HG02970 (cell line): ENCODE measurements at regions not wholly inside any gene's neighbourhood (a gene's known extent, or its start where the extent isn't known, plus 50 kb on each side); places are given as distances from the start of the nearest gene placed in this dataset.
"Not testable (repeated sequence)": the region's sequence is repeated elsewhere in the genome, so short reads cannot be mapped to it uniquely, and the experiment has no call there.

Source experiments
- ATAC-seq: cut with Tn5 transposase; IDR thresholded peaks from one replicate; pipeline ENCODE4 v1.9.1; 2021; ENCODE audit warnings: mild to moderate bottlenecking, moderate library complexity, moderate number of reproducible peaks; ENCODE audit not compliant: unreplicated experiment, low FRiP score

DNA sequence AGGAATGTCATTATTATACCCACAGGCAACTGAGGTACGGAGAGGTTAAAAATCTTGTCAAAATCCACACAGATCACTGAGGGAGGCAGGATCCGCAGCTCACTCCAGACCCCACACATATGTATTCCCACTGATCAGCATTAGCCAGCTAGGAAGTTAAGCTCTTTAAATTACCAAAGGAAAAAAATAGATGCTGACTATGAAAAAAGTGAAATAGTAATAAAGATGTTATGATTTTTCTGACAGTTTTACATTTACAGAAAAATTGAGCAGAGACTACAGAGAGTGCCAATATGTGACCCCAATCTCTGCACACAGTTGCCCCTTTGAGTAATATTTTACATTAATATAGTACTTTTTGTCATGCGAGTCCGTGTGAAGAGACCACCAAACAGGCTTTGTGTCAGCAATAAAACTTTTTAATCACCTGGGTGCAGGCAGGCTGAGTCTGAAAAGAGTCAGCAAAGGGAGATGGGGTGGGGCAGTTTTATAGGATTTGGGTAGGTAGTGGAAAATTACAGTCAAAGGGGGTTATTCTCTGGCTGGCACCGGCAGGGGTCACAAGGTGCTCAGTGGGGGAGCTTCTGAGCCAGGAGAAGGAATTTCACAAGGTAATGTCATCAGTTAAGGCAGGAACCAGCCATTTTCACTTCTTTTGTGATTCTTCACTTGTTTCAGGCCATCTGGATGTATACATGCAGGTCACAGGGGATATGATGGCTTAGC, 61.9 kb upstream of the NAA35 start:
- ATAC-seq, result not testable (repeated sequence)

DNA sequence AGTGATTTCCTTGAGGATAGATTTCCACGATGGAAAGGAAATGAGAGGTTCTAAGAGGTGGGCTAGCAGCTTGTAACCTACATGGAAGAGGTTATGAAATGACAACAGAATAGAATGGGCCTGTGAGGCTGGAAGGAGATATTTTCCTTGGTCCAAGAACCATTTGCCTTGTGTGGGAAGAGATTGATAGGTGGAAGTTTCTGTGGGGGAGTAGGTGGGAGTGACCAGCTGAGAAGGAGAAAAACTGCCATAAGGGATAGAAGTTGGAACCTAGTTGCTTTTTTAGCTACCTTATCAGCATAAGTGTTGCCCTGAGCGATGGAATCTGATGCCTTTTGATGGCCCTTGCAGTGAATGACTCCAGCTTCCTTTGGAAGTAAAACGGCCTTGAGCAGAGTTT, 60.4 kb upstream of the NAA35 start:
- not testable (repeated sequence) for ATAC-seq

DNA sequence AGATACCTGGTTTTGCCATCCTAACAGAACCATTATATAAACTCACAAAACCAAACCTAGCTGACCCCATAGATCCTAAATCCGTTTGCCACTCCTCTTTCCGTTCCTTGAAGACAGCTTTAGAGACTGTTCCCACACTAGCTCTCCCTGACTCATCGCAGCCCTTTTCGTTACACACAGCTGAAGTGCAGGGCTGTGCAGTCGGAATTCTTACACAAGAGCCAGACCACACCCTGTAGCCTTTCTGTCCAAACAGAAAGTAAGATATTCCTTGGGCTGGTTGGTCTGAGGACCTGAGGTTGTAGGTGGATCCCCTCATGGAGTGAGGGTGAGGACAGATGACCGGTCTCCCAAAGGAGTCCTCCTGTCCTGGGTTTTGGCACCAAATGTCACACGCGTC, 56.7 kb upstream of the NAA35 start:
- ATAC-seq, result no peak

DNA sequence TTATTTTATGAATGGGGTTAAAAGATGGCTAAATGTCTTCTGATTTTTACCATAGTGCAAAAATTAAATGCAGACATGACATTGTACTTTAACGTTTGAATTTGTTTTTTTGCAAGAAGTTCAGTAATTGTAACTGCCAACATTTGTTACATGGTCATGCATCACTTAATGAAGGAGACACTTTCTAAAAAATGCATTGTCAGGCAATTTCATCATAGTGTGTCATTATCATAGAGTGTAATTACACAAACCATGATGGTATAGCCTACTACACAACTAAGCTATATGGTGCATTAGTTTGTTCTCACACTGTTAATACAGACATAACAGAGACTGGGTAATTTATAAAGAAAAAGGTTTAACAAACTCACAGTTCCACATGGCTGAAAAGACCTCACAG, 50.0 kb upstream of the NAA35 start:
- no peak for ATAC-seq
